HepG2 (cell line): ENCODE measurements at regions not wholly inside any gene's neighbourhood (a gene's known extent, or its start where the extent isn't known, plus 50 kb on each side); places are given as distances from the start of the nearest gene placed in this dataset.

Source experiments
- TF ChIP-seq, protein P1 (sequence below): sonication (generic); formaldehyde crosslinking; IDR thresholded peaks from 2 replicates; pipeline ENCODE4 v1.5.1; 2020; ENCODE audit warnings: mild to moderate bottlenecking, missing genetic modification reagents, borderline replicate concordance
- TF ChIP-seq, protein P2 (sequence below): sonication (generic); formaldehyde crosslinking; IDR thresholded peaks from 2 replicates; pipeline ENCODE4 v1.5.1; 2020; ENCODE audit warnings: missing genetic modification reagents, mild to moderate bottlenecking, borderline replicate concordance

DNA sequence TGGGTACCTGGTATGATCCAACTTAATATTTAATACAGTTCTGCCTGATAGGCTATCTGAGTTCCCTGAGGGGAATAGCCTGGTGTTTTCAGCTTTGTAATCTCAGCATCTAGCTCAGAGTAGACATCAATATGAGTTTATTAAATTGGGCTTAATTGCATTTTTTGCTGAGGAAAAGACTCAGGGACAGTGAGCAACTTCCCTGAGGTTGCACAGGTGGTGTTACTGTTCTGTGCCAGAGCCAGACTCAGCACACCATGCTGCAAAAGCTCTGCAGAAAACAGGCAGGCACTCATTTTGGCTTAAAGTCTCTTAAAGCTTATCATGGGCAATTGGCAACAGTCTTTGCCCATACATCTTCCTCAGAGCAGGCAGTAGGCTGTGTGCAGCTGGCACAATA is 90.5 kb upstream of the JUN start (continued):
- TF ChIP-seq, protein P1, sequence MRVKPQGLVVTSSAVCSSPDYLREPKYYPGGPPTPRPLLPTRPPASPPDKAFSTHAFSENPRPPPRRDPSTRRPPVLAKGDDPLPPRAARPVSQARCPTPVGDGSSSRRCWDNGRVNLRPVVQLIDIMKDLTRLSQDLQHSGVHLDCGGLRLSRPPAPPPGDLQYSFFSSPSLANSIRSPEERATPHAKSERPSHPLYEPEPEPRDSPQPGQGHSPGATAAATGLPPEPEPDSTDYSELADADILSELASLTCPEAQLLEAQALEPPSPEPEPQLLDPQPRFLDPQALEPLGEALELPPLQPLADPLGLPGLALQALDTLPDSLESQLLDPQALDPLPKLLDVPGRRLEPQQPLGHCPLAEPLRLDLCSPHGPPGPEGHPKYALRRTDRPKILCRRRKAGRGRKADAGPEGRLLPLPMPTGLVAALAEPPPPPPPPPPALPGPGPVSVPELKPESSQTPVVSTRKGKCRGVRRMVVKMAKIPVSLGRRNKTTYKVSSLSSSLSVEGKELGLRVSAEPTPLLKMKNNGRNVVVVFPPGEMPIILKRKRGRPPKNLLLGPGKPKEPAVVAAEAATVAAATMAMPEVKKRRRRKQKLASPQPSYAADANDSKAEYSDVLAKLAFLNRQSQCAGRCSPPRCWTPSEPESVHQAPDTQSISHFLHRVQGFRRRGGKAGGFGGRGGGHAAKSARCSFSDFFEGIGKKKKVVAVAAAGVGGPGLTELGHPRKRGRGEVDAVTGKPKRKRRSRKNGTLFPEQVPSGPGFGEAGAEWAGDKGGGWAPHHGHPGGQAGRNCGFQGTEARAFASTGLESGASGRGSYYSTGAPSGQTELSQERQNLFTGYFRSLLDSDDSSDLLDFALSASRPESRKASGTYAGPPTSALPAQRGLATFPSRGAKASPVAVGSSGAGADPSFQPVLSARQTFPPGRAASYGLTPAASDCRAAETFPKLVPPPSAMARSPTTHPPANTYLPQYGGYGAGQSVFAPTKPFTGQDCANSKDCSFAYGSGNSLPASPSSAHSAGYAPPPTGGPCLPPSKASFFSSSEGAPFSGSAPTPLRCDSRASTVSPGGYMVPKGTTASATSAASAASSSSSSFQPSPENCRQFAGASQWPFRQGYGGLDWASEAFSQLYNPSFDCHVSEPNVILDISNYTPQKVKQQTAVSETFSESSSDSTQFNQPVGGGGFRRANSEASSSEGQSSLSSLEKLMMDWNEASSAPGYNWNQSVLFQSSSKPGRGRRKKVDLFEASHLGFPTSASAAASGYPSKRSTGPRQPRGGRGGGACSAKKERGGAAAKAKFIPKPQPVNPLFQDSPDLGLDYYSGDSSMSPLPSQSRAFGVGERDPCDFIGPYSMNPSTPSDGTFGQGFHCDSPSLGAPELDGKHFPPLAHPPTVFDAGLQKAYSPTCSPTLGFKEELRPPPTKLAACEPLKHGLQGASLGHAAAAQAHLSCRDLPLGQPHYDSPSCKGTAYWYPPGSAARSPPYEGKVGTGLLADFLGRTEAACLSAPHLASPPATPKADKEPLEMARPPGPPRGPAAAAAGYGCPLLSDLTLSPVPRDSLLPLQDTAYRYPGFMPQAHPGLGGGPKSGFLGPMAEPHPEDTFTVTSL (CRISPR knock-in tag), result no peak
- TF ChIP-seq, protein P2, sequence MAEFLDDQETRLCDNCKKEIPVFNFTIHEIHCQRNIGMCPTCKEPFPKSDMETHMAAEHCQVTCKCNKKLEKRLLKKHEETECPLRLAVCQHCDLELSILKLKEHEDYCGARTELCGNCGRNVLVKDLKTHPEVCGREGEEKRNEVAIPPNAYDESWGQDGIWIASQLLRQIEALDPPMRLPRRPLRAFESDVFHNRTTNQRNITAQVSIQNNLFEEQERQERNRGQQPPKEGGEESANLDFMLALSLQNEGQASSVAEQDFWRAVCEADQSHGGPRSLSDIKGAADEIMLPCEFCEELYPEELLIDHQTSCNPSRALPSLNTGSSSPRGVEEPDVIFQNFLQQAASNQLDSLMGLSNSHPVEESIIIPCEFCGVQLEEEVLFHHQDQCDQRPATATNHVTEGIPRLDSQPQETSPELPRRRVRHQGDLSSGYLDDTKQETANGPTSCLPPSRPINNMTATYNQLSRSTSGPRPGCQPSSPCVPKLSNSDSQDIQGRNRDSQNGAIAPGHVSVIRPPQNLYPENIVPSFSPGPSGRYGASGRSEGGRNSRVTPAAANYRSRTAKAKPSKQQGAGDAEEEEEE, result no peak
